ENCODE measurements at regions not wholly inside any gene's neighbourhood (a gene's known extent, or its start where the extent isn't known, plus 50 kb on each side); places are given as distances from the start of the nearest gene placed in this dataset.

DNA sequence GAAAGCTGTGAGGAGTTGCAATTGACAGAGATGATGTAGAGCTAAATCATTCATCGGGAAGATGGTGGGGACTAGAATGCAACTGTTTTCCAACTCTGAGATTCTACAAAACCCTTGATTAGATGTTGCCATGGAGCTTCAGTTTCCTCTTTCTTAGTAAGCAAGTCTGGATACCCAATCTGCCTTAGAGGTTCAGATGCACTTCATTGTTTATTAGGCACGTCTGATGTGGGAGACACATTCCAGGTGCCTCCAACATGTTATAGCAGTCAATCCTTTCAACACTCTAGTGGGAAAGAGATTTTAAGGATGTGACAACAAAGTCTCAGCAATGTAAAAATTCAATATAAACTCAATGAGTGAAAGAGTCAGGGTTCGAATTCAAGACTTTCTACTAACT lies 291.3 kb upstream of the PHYHIPL start:
- Histone ChIP-seq H3K4me1 (ENCODE audit: control insufficient read depth, insufficient read depth, low read length) (no peaks in the 10 kb centered on the region), H3K9me3 (ENCODE audit: control insufficient read depth, low read length) (peaks cover 13% of the 10 kb centered on the region), H3K27me3 (replicated peaks; ENCODE audit: control insufficient read depth, insufficient read depth, low read length) (no peaks in the 10 kb centered on the region), H3K9ac (ENCODE audit: low read length) (no peak overlapping the region), H3K36me3 (ENCODE audit: control insufficient read depth, insufficient read depth, low read length, severe bottlenecking) (no peaks in the 10 kb centered on the region), H3K4me3 (ENCODE audit: low read length) (no peak overlapping the region)
- no peak for DNase-seq (ENCODE audit: low read depth)

DNA sequence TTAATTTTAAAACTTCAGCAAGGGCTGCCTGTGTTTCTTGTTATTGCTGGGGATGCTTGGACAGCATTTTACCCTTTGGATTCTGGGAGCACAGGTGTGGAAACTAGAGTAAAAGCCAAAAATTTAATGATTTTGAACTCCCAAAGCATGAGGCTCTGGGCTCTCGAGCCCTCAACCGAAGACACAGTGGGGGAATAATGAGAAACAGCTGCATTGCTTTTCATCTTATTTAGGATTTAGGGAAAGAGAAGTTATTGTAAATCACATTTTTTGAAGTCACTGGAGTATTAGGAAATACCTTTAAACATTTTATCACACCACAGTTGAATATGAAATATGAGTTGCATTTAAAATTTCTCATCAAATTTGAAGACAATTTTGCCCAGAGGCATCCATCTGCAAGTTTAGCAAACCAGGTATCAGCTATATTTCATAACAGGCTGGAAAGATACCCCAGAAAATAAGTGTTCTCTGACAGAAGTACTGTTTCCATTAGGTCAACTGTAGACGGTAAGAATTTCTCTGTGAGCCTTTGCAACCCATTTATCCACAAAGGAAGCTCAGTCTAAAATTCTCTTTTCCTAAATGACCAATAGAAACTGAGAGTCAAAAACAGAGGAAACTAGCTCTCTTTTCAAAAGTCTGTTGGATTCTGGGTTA lies 290.6 kb upstream of the PHYHIPL start:
- no peaks in the 10 kb centered on the region for H3K27me3 ChIP-seq (replicated peaks; ENCODE audit: control insufficient read depth, insufficient read depth, low read length)
- no peak for DNase-seq (ENCODE audit: low read depth)
- H3K36me3 ChIP-seq (ENCODE audit: control insufficient read depth, insufficient read depth, low read length, severe bottlenecking) = no peaks in the 10 kb centered on the region
- H3K9me3 ChIP-seq (ENCODE audit: control insufficient read depth, low read length) = peaks cover 12% of the 10 kb centered on the region
- no peak overlapping the region for H3K9ac ChIP-seq (ENCODE audit: low read length)
- H3K4me1 ChIP-seq (ENCODE audit: control insufficient read depth, insufficient read depth, low read length) = no peaks in the 10 kb centered on the region
- no peak overlapping the region for H3K4me3 ChIP-seq (ENCODE audit: low read length)

DNA sequence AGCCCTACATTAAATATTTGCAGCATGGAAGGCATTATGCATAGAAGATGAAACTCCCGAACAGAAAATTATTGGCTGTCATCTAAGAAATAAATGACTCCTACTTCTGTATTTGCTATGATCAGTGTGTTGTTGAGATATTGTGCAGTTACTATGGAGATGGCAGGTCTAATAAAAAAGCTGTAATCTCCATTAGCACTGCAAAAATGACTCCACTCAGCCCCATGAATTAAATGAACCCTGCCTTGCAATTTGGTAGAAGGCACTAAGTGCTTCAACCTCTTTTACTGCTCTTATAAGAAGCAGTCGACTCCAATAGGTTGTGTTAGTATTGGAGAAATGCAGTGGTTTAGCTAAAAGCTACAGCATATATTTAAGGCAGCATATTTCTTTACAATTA lies 290.0 kb upstream of the PHYHIPL start:
- Histone ChIP-seq H3K9me3 (ENCODE audit: control insufficient read depth, low read length) (peaks cover 6% of the 10 kb centered on the region), H3K4me1 (ENCODE audit: control insufficient read depth, insufficient read depth, low read length) (no peaks in the 10 kb centered on the region), H3K27me3 (replicated peaks; ENCODE audit: control insufficient read depth, insufficient read depth, low read length) (no peaks in the 10 kb centered on the region), H3K4me3 (ENCODE audit: low read length) (no peak overlapping the region), H3K9ac (ENCODE audit: low read length) (no peak overlapping the region), H3K36me3 (ENCODE audit: control insufficient read depth, insufficient read depth, low read length, severe bottlenecking) (no peaks in the 10 kb centered on the region)
- DNase-seq (ENCODE audit: low read depth) = no peak

DNA sequence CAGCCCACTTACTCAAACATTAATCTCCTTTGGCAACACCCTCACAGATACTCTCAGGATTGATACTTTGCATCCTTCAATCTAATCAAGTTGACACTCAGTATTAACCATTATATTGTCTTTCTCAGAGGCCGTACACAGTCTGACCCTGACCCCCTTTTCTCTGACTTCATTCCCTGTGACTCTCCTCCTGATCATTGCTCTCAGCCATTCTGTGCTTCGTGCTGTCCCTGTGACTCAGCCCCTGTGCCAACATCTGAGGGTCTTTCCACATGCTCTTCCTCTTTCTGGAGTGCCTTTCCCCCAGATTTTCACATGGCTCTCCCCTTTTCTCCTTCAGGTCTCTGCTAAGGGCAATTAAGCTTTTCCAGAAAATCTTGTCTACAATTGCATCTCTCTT lies 289.0 kb upstream of the PHYHIPL start:
- Histone ChIP-seq H3K4me3 (ENCODE audit: low read length) (no peak overlapping the region), H3K4me1 (ENCODE audit: control insufficient read depth, insufficient read depth, low read length) (no peaks in the 10 kb centered on the region), H3K27me3 (replicated peaks; ENCODE audit: control insufficient read depth, insufficient read depth, low read length) (no peaks in the 10 kb centered on the region), H3K36me3 (ENCODE audit: control insufficient read depth, insufficient read depth, low read length, severe bottlenecking) (no peaks in the 10 kb centered on the region), H3K9ac (ENCODE audit: low read length) (no peak overlapping the region), H3K9me3 (ENCODE audit: control insufficient read depth, low read length) (no peaks in the 10 kb centered on the region)
- no peak for DNase-seq (ENCODE audit: low read depth)

DNA sequence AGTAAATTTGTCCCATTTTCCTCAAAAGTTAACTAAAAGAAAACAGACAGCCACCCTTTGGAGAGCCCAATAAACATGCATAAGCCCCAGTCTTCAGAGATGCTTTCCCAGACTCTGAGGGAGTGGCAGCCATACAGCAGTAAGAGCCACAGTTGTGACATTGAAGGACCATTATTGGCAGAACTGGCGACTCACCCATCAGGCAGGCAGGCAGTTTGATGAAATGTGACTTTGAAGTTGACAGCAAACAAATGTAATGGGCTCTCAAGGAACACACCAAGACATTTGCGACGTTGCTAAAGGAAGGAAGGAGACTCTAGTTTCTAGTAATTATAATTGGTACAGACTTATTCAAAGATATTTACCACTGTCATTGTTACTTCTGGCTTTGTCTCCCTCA lies 287.5 kb upstream of the PHYHIPL start:
- Histone ChIP-seq H3K36me3 (ENCODE audit: control insufficient read depth, insufficient read depth, low read length, severe bottlenecking) (no peaks in the 10 kb centered on the region), H3K9me3 (ENCODE audit: control insufficient read depth, low read length) (no peaks in the 10 kb centered on the region), H3K4me1 (ENCODE audit: control insufficient read depth, insufficient read depth, low read length) (no peaks in the 10 kb centered on the region), H3K9ac (ENCODE audit: low read length) (no peak overlapping the region), H3K4me3 (ENCODE audit: low read length) (no peak overlapping the region), H3K27me3 (replicated peaks; ENCODE audit: control insufficient read depth, insufficient read depth, low read length) (no peaks in the 10 kb centered on the region)
- DNase-seq (ENCODE audit: low read depth) = no peak

DNA sequence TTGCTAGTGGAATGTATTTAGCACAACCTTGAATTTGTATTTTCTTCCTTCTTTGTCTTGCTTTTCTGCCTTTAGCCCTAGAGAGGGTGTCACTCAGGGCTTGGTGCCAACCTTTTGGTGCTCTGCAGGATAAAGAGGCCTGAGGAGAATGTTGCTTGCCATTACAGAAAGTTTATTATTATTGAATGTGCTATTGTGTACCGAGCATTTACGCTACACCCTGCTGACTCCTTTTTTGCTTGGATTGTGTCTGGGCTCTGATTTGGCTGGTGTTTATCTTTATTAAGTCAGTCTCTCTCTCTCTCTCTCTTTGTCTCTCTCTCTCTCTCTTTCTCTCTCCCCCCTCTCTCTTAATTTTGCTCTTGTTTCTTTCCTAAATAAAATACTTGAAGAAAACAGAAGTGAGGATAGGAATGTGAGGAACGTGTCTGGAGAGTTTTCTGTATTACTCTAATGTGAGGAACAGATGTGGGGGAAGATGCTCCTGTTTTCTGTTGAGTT lies 284.4 kb upstream of the PHYHIPL start:
- no peak overlapping the region for H3K4me3 ChIP-seq (ENCODE audit: low read length)
- no peaks in the 10 kb centered on the region for H3K36me3 ChIP-seq (ENCODE audit: control insufficient read depth, insufficient read depth, low read length, severe bottlenecking)
- no peak overlapping the region for H3K9ac ChIP-seq (ENCODE audit: low read length)
- peak; percentile 13 for DNase-seq (ENCODE audit: low read depth)
- H3K4me1 ChIP-seq (ENCODE audit: control insufficient read depth, insufficient read depth, low read length) = peaks cover 7% of the 10 kb centered on the region
- no peaks in the 10 kb centered on the region for H3K27me3 ChIP-seq (replicated peaks; ENCODE audit: control insufficient read depth, insufficient read depth, low read length)
- no peaks in the 10 kb centered on the region for H3K9me3 ChIP-seq (ENCODE audit: control insufficient read depth, low read length)

DNA sequence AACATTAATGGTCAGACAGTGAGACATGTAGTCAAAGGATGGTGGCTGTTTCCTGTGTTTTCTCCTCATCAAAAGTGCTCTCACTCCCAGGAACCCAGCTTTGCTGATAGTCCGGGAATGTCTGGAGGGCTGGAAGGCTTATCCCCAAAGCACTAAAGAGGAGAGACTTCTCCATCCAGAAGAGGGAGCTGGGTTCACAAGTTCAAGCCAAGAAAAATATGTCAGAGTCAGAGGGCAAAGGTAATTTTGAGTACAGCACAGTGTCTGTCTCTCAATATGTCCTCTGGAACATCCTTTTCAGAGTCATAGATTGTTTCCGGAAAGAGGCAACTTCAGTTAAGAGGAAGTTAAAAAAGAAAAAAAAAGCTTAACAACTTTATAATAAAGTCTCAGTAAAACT lies 281.5 kb upstream of the PHYHIPL start:
- Histone ChIP-seq H3K9ac (ENCODE audit: low read length) (no peak overlapping the region), H3K9me3 (ENCODE audit: control insufficient read depth, low read length) (no peaks in the 10 kb centered on the region), H3K27me3 (replicated peaks; ENCODE audit: control insufficient read depth, insufficient read depth, low read length) (no peaks in the 10 kb centered on the region), H3K4me3 (ENCODE audit: low read length) (no peak overlapping the region), H3K4me1 (ENCODE audit: control insufficient read depth, insufficient read depth, low read length) (peaks cover 18% of the 10 kb centered on the region), H3K36me3 (ENCODE audit: control insufficient read depth, insufficient read depth, low read length, severe bottlenecking) (no peaks in the 10 kb centered on the region)
- DNase-seq (ENCODE audit: low read depth) = no peak

DNA sequence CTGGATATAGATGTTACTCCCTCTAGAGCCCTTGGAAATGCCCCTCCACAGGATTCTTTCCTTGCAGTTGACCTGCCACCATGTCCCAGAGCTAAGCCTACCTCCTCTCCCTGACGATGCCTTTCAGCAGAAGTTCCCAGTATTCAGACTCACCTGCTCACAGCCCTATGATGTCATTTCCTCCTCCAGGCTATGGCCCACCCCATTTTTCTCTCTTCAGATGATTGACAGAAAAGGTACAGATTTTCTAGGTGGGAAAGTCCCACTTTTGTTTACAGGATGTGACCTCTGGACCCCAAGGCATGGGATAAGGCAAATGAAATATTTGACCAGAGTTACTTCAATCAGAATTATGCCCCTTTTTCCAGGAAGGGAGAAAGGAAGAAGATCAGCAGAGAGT lies 280.2 kb upstream of the PHYHIPL start:
- no peak overlapping the region for H3K9ac ChIP-seq (ENCODE audit: low read length)
- no peaks in the 10 kb centered on the region for H3K36me3 ChIP-seq (ENCODE audit: control insufficient read depth, insufficient read depth, low read length, severe bottlenecking)
- peaks cover 18% of the 10 kb centered on the region for H3K4me1 ChIP-seq (ENCODE audit: control insufficient read depth, insufficient read depth, low read length)
- no peak overlapping the region for H3K4me3 ChIP-seq (ENCODE audit: low read length)
- no peaks in the 10 kb centered on the region for H3K27me3 ChIP-seq (replicated peaks; ENCODE audit: control insufficient read depth, insufficient read depth, low read length)
- DNase-seq (ENCODE audit: low read depth) = no peak
- no peaks in the 10 kb centered on the region for H3K9me3 ChIP-seq (ENCODE audit: control insufficient read depth, low read length)

DNA sequence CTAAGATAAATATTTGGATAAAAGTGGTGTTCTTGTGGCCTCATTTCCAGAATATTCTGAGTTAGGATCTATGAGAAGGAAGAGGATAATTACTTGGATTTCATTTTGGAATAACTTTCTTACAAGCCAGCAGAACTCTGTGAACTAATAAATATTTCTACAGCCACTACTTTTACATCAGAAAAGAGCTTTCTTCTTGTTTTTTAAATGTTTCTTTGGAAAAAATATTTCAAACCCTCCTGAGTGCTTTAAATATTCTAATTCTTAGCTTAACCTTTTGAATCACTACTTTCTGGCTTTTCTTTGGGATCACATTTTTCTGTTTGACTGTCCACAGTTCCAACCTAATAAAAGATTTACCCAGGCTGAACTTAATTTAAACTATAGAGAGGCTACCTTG lies 279.2 kb upstream of the PHYHIPL start:
- H3K4me3 ChIP-seq (ENCODE audit: low read length) = no peak overlapping the region
- H3K36me3 ChIP-seq (ENCODE audit: control insufficient read depth, insufficient read depth, low read length, severe bottlenecking) = no peaks in the 10 kb centered on the region
- no peak for DNase-seq (ENCODE audit: low read depth)
- no peaks in the 10 kb centered on the region for H3K27me3 ChIP-seq (replicated peaks; ENCODE audit: control insufficient read depth, insufficient read depth, low read length)
- peaks cover 18% of the 10 kb centered on the region for H3K4me1 ChIP-seq (ENCODE audit: control insufficient read depth, insufficient read depth, low read length)
- H3K9ac ChIP-seq (ENCODE audit: low read length) = no peak overlapping the region
- H3K9me3 ChIP-seq (ENCODE audit: control insufficient read depth, low read length) = no peaks in the 10 kb centered on the region

DNA sequence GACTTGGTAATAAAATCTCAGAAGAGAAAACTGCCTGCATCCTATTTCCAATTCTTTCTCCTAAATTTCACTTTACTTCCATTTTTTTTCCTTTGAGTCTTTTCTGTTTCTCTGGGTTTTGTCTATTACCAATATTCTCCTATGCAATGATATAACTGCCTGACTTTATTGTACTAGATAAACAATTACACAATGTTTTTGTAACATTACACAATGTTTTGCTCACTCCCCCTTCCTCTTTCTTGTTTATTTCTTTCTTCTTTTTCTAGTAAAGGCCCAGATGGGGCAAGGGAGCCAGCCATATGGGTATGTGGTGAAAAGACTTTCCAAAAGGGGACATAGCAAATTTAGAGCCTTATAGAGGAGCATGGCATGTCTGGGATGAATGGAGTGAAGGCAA lies 278.7 kb upstream of the PHYHIPL start:
- DNase-seq (ENCODE audit: low read depth) = peak; percentile 53
- Histone ChIP-seq H3K9me3 (ENCODE audit: control insufficient read depth, low read length) (peaks cover 1% of the 10 kb centered on the region), H3K4me3 (ENCODE audit: low read length) (no peak overlapping the region), H3K27me3 (replicated peaks; ENCODE audit: control insufficient read depth, insufficient read depth, low read length) (no peaks in the 10 kb centered on the region), H3K36me3 (ENCODE audit: control insufficient read depth, insufficient read depth, low read length, severe bottlenecking) (no peaks in the 10 kb centered on the region), H3K4me1 (ENCODE audit: control insufficient read depth, insufficient read depth, low read length) (peaks cover 18% of the 10 kb centered on the region), H3K9ac (ENCODE audit: low read length) (no peak overlapping the region)

DNA sequence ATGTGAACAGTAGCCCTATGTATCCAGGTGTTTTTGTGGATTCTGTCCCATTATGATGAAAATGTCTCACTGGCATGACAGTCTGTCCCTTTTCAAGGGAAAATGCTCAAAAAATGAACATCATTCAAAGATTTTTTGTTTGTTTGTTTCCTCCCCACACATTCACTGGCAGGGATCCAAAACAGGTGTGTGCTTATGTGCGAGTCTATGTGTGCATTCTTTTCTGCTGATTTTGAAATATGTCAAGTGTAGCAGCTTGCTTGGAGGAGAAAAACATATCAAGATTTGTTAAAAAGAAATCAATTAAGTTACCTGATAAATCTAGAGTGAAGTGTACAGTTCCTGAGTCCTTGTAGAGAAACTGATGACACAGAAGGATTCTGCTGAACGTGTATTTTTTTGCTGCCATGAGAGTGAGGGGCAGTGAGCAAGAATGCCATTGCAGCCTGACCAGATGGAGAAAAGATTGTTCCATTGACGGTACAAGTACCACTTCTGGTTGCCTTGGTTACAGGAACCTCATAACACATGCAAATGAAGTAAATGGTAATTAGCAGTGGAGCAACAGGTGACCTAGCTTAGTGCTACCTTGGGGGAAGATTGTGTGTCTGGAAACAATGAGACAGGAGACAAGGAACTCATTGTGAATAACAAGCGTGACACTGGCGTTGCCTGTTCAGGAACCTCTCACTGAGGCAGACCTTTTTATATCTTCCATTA lies 277.4 kb upstream of the PHYHIPL start:
- H3K9ac ChIP-seq (ENCODE audit: low read length) = no peak overlapping the region
- no peaks in the 10 kb centered on the region for H3K27me3 ChIP-seq (replicated peaks; ENCODE audit: control insufficient read depth, insufficient read depth, low read length)
- no peak for DNase-seq (ENCODE audit: low read depth)
- H3K36me3 ChIP-seq (ENCODE audit: control insufficient read depth, insufficient read depth, low read length, severe bottlenecking) = no peaks in the 10 kb centered on the region
- H3K4me3 ChIP-seq (ENCODE audit: low read length) = no peak overlapping the region
- peaks cover 6% of the 10 kb centered on the region for H3K9me3 ChIP-seq (ENCODE audit: control insufficient read depth, low read length)
- H3K4me1 ChIP-seq (ENCODE audit: control insufficient read depth, insufficient read depth, low read length) = peaks cover 18% of the 10 kb centered on the region

All from adipocyte (in vitro differentiated cells).